Activated T-helper 1 cell treated with anti-CD3 and anti-CD28 coated beads, Interleukin-12 subunit alpha, Interleukin-12 subunit beta, Interleukin-2, Interleukin-4 antibody, amounts not matched to agents 30 ng/mL and 10 ng/mL and 1 ng/mL, durations not matched to agents 14 hours and 24 hours and 36 hours (primary cell): ENCODE measurements at regions not wholly inside any gene's neighbourhood (a gene's known extent, or its start where the extent isn't known, plus 50 kb on each side); places are given as distances from the start of the nearest gene placed in this dataset.

Experiments used
- DNase-seq: peaks from one replicate; pipeline ENCODE4 v3.0.0; 2021; ENCODE audit warnings: low spot score
- H3K27ac Mint-ChIP-seq: one replicate; pipeline ENCODE4 v1.8.0; 2021; ENCODE audit warnings: mild to moderate bottlenecking, mixed read lengths
- H3K27me3 Mint-ChIP-seq: one replicate; pipeline ENCODE4 v1.8.0; 2022; ENCODE audit warnings: mild to moderate bottlenecking, moderate library complexity, mixed read lengths; ENCODE audit not compliant: insufficient read depth
- H3K36me3 Mint-ChIP-seq: one replicate; pipeline ENCODE4 v1.8.0; 2021; ENCODE audit warnings: low read depth, mixed read lengths
- H3K4me1 Mint-ChIP-seq: one replicate; pipeline ENCODE4 v1.8.0; 2021; ENCODE audit warnings: low read depth, mixed read lengths
- H3K4me3 Mint-ChIP-seq: one replicate; pipeline ENCODE4 v1.8.0; 2021; ENCODE audit warnings: mild to moderate bottlenecking, moderate library complexity, mixed read lengths
- H3K9me3 Mint-ChIP-seq: one replicate; pipeline ENCODE4 v1.8.0; 2021; ENCODE audit warnings: mixed read lengths
- intact Hi-C: fragments of 100-400 bp; cut with micrococcal nuclease; formaldehyde crosslinking; loops from one replicate; pipeline ENCODE4 v1.15.1; 2024

- intact Hi-C loops, result no loop called here
- no peak for DNase-seq
- Mint-ChIP-seq H3K4me3 (no peak overlapping the region), H3K36me3 (no peaks in the 10 kb centered on the region), H3K4me1 (no peaks in the 10 kb centered on the region), H3K27me3 (no peaks in the 10 kb centered on the region), H3K9me3 (peaks cover 8% of the 10 kb centered on the region), H3K27ac (no peak overlapping the region)
Measured at GRCh38 chr7:8893775-8894174, 460.4 kb downstream of the NXPH1 start.

DNA sequence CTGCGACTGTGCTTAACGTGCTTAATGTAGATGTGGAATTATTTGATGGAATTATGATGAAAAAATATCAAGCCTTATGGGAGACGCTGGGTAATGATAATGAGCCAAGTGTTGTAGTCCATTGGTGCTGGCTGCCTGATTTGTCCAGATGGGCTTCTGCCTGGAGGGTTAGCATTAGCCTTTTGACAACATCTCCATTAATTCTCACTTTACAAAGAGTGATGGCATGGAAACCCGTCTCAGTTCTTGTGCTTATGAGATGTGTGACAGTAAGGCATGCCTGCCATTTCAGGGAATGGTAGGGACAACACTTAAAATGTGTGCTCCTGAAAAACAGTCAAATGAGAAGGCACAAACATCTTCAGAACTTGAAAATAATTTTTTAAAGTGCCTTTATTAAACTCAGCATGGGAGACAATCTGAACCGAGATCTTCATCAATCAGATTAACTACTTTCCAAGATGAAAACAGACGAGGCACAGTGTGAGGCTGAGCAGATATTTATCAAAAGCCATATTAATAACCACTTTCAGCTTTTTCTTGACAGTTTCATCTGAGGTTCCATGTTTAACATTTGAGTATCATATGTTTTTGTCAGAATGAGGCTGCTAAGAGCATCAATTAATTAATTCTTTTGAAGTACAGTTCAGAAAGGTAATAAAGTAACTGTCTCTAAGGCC, 473.1 kb downstream of the NXPH1 start:
- H3K27me3 Mint-ChIP-seq, result no peaks in the 10 kb centered on the region
- intact Hi-C loops, result no loop called here
- H3K4me3 Mint-ChIP-seq, result no peak overlapping the region
- no peak overlapping the region for H3K27ac Mint-ChIP-seq
- H3K4me1 Mint-ChIP-seq, result no peaks in the 10 kb centered on the region
- no peaks in the 10 kb centered on the region for H3K36me3 Mint-ChIP-seq
- peaks cover 3% of the 10 kb centered on the region for H3K9me3 Mint-ChIP-seq
- no peak for DNase-seq

- no peak for DNase-seq
- Mint-ChIP-seq H3K4me1 (no peaks in the 10 kb centered on the region), H3K27ac (no peak overlapping the region), H3K36me3 (no peaks in the 10 kb centered on the region), H3K9me3 (no peaks in the 10 kb centered on the region), H3K27me3 (no peaks in the 10 kb centered on the region), H3K4me3 (no peak overlapping the region)
- intact Hi-C loops, result no loop called here
Measured at GRCh38 chr7:8908889-8909288, 475.5 kb downstream of the NXPH1 start.

GRCh38 chr7:8913682-8914081, 480.3 kb downstream of the NXPH1 start:
- H3K4me1 Mint-ChIP-seq, result no peaks in the 10 kb centered on the region
- no peaks in the 10 kb centered on the region for H3K36me3 Mint-ChIP-seq
- intact Hi-C loops, result no loop called here
- H3K9me3 Mint-ChIP-seq, result peaks cover 7% of the 10 kb centered on the region
- no peak overlapping the region for H3K27ac Mint-ChIP-seq
- H3K4me3 Mint-ChIP-seq, result no peak overlapping the region
- no peaks in the 10 kb centered on the region for H3K27me3 Mint-ChIP-seq
- no peak for DNase-seq

DNA sequence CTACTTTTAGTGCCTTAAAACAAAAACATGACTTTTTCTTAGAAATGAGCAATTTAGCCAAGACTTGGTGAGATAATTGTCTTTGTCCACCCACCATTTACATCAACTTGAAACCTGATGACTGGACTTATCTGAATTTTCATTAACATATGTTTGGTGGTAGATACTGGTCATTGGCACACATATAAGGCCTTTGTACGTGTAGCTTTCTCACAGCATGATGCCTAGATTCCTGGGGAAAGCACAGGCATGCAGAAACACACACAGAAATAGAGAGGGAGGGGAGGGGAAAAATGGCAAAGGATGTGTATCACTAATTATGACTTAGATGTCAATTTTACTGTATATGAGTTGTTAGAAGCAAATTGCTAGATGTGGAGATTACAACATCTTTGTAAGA, 488.4 kb downstream of the NXPH1 start:
- Mint-ChIP-seq H3K4me3 (no peak overlapping the region), H3K36me3 (no peaks in the 10 kb centered on the region), H3K27ac (no peak overlapping the region), H3K9me3 (no peaks in the 10 kb centered on the region), H3K4me1 (no peaks in the 10 kb centered on the region), H3K27me3 (no peaks in the 10 kb centered on the region)
- intact Hi-C loops, result no loop called here
- no peak for DNase-seq

DNA sequence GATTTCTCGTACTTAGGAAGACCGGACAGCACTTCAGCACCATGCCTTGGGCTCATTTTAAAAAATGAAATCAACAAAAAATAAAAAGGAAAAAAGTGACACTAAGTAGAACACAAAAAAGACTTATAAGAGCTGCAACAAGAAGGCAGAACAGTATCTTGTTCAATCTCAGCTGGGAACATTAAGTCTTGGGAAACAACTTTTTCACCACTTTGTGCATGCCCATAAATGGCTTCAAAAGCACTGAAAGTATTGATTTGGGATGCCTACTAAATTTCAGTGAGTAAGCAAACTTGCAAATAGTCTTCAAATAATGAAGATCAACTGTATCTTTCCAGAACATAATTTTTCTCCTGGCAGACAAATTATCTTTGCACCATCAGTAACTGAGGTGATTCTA, 489.3 kb downstream of the NXPH1 start:
- H3K4me3 Mint-ChIP-seq, result no peak overlapping the region
- H3K27ac Mint-ChIP-seq, result no peak overlapping the region
- intact Hi-C loops, result no loop called here
- no peaks in the 10 kb centered on the region for H3K27me3 Mint-ChIP-seq
- no peaks in the 10 kb centered on the region for H3K9me3 Mint-ChIP-seq
- no peaks in the 10 kb centered on the region for H3K36me3 Mint-ChIP-seq
- DNase-seq, result no peak
- no peaks in the 10 kb centered on the region for H3K4me1 Mint-ChIP-seq

DNA sequence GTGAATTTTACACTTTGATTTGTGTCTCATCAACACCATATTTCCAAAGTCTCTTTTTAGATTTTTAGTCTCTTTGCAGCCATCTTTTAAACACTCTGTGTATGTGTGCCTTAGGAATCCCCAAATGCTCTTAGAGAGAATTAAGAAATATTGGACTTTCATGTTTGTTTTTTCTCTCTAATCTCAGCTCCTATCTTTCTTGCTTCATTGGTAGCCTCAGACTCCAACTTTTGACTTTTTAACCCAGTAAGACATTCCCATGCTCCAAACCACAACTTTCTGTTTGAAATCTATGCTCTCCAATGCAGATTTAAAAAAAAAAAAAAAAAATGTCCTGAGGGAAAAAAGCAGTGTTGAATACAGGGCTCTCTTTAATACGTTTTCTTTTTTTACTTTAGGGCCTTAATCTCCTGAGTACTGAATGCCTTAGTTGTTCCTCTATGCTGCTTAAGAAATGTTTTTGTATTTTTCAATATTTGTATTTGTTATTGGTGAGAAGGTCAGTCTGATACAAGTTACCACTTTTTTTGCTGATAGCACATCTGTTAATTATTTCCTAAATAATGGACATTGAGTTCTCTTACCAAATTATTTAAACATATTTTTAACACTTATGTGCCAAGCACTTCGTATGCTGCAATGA, 489.9 kb downstream of the NXPH1 start:
- no peaks in the 10 kb centered on the region for H3K36me3 Mint-ChIP-seq
- intact Hi-C loops, result no loop called here
- no peak overlapping the region for H3K27ac Mint-ChIP-seq

DNA sequence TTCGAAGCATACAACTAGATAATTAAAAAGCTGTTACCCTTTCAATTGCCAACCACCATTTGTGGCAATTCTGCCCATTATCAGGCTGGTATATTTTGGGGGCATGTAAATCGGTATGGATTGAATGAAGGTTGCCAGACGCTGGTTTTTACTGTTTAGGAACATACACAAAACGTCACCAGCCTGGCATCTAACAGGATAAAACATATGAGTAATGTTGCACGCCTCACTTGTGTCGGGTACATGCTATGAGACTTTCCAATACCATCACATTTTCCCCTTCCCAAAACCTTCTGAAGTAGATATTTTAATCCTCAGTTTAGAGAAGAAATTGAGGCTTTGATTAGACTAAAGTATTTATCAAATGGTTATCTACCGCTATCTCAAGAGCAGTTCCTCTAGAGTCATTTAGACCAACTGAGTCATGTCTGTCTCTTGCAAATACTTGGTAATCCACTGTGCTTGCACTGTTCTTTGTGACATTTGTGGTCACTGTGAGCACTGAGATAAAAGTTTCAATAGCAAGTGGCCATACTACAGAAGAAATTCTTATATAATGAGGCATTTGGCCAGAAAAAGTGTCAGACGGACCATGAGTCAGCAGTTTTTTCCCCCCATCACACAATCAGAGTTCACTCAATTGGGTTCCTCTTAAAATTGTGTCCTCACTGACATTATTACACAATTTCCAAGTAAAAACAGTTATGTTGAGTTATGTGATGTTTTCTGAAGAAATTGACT, 498.7 kb downstream of the NXPH1 start:
- no peak for DNase-seq
- H3K27ac Mint-ChIP-seq, result no peak overlapping the region
- no peak overlapping the region for H3K4me3 Mint-ChIP-seq
- H3K9me3 Mint-ChIP-seq, result peaks cover 4% of the 10 kb centered on the region
- no peaks in the 10 kb centered on the region for H3K27me3 Mint-ChIP-seq
- intact Hi-C loops, result no loop called here
- no peaks in the 10 kb centered on the region for H3K36me3 Mint-ChIP-seq
- no peaks in the 10 kb centered on the region for H3K4me1 Mint-ChIP-seq

More for the DNA sequence above, 489.9 kb downstream of the NXPH1 start:
- Mint-ChIP-seq H3K4me1 (no peaks in the 10 kb centered on the region), H3K4me3 (no peak overlapping the region), H3K9me3 (no peaks in the 10 kb centered on the region), H3K27me3 (no peaks in the 10 kb centered on the region)
- DNase-seq, result no peak

GRCh38 chr7:8932751-8933150, 499.3 kb downstream of the NXPH1 start:
- H3K4me1 Mint-ChIP-seq, result no peaks in the 10 kb centered on the region
- no peak overlapping the region for H3K27ac Mint-ChIP-seq
- no peaks in the 10 kb centered on the region for H3K36me3 Mint-ChIP-seq
- intact Hi-C loops, result no loop called here
- DNase-seq, result no peak
- peaks cover 4% of the 10 kb centered on the region for H3K9me3 Mint-ChIP-seq
- no peak overlapping the region for H3K4me3 Mint-ChIP-seq
- no peaks in the 10 kb centered on the region for H3K27me3 Mint-ChIP-seq

DNA sequence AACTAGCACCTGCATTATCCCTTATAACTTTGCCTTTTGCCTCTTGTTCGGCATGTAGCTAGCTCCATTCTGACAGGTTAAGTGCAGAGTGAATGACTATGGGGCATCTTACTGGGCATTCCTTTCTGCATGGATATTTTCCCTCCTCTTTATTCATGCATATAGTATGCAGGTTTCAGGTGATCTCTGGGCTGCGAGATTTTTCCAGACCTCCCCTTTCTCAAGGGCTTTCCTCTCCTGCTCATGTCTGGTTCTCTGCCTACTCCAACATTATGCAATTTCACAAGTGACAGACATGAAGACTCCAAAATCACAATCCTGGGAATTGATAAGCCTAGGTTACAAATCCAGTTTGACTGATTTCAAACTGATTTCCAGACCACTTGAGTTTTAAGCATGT, 503.8 kb downstream of the NXPH1 start:
- no peaks in the 10 kb centered on the region for H3K27me3 Mint-ChIP-seq
- H3K27ac Mint-ChIP-seq, result no peak overlapping the region
- H3K36me3 Mint-ChIP-seq, result no peaks in the 10 kb centered on the region
- intact Hi-C loops, result no loop called here
- H3K4me1 Mint-ChIP-seq, result no peaks in the 10 kb centered on the region
- H3K4me3 Mint-ChIP-seq, result no peak overlapping the region
- no peak for DNase-seq
- peaks cover 11% of the 10 kb centered on the region for H3K9me3 Mint-ChIP-seq

- H3K4me1 Mint-ChIP-seq, result no peaks in the 10 kb centered on the region
- DNase-seq, result no peak
- H3K4me3 Mint-ChIP-seq, result no peak overlapping the region
- intact Hi-C loops, result no loop called here
- H3K36me3 Mint-ChIP-seq, result no peaks in the 10 kb centered on the region
- H3K9me3 Mint-ChIP-seq, result peaks cover 11% of the 10 kb centered on the region
- no peaks in the 10 kb centered on the region for H3K27me3 Mint-ChIP-seq
- H3K27ac Mint-ChIP-seq, result no peak overlapping the region
Measured at GRCh38 chr7:8938044-8938805, 504.8 kb downstream of the NXPH1 start.

GRCh38 chr7:8939446-8939845, 506.0 kb downstream of the NXPH1 start:
- Mint-ChIP-seq H3K4me1 (no peaks in the 10 kb centered on the region), H3K27ac (no peak overlapping the region), H3K36me3 (no peaks in the 10 kb centered on the region), H3K9me3 (peaks cover 11% of the 10 kb centered on the region), H3K4me3 (no peak overlapping the region), H3K27me3 (no peaks in the 10 kb centered on the region)
- intact Hi-C loops, result no loop called here
- no peak for DNase-seq

GRCh38 chr7:8963722-8964121, 530.3 kb downstream of the NXPH1 start:
- no peak overlapping the region for H3K4me3 Mint-ChIP-seq
- H3K36me3 Mint-ChIP-seq, result no peaks in the 10 kb centered on the region
- H3K9me3 Mint-ChIP-seq, result peaks cover 14% of the 10 kb centered on the region
- H3K27me3 Mint-ChIP-seq, result no peaks in the 10 kb centered on the region
- no peak for DNase-seq
- intact Hi-C loops, result no loop called here
- H3K4me1 Mint-ChIP-seq, result no peaks in the 10 kb centered on the region
- no peak overlapping the region for H3K27ac Mint-ChIP-seq
